Prostate gland (tissue), 2 donors: ENCODE measurements at regions not wholly inside any gene's neighbourhood (a gene's known extent, or its start where the extent isn't known, plus 50 kb on each side); places are given as distances from the start of the nearest gene placed in this dataset.

Experiments used
- DNase-seq: peaks from one replicate; pipeline ENCODE4 v3.0.0-alpha.2; 2019; ENCODE audit warnings: low spot score
- H3K27ac ChIP-seq, 2 donors: fragments of 200-600 bp; sonication (generic); 2 replicates each; pipeline ENCODE4 v1.5.1; 2017 to 2019
- H3K27me3 ChIP-seq: fragments of 200-600 bp; sonication (generic); replicated peaks from 2 replicates; pipeline ENCODE4 v1.5.1; 2019; ENCODE audit not compliant: insufficient read depth
- H3K36me3 ChIP-seq, 2 donors: fragments of 200-600 bp; sonication (generic); 1 replicate in 1 of 2; 2 replicates in 1 of 2; pipeline versions ENCODE4 v1.5.1 to v1.8.1; 2017 to 2019
- H3K4me1 ChIP-seq: fragments of 200-600 bp; sonication (generic); replicated peaks from 2 replicates; pipeline ENCODE4 v1.5.1; 2019
- H3K4me3 ChIP-seq, 2 donors: fragments of 200-600 bp; sonication (generic); 2 replicates each; pipeline ENCODE4 v1.5.1; 2017 to 2019
- H3K9me3 ChIP-seq: fragments of 200-600 bp; sonication (generic); 2 replicates; pipeline ENCODE4 v1.5.1; 2017
- POLR2A ChIP-seq: fragments of 450-650 bp; IDR thresholded peaks from one replicate; pipeline ENCODE4 v1.6.1; 2016; ENCODE audit warnings: antibody characterized with exemption, mild to moderate bottlenecking
- POLR2AphosphoS5 ChIP-seq: sonication (generic); formaldehyde crosslinking; IDR thresholded peaks from one replicate; pipeline ENCODE4 v1.6.1; 2017; ENCODE audit warnings: antibody characterized with exemption
- WGBS: methylation state at CpG from one replicate; pipeline ENCODE4 v1.1.5; 2018; 5-methylcytosine and 5-hydroxymethylcytosine counted together
- intact Hi-C: fragments of 100-400 bp; cut with DNase I; formaldehyde crosslinking; loops from one replicate; pipeline ENCODE4 v1.14.2; 2022
- TF ChIP-seq, protein P1 (sequence below), 4 experiments: fragments of 200-600 bp in 2 of 4; fragments of 450-650 bp in 2 of 4; sonication (generic) in 2 of 4; IDR thresholded peaks; 1 replicate in 3 of 4; 2 replicates in 1 of 4; pipeline ENCODE4 v1.5.1; 2016 to 2019; ENCODE audit warnings: antibody characterized with exemption in 4 of 4, mild to moderate bottlenecking in 2 of 4, moderate library complexity in 2 of 4

DNA sequence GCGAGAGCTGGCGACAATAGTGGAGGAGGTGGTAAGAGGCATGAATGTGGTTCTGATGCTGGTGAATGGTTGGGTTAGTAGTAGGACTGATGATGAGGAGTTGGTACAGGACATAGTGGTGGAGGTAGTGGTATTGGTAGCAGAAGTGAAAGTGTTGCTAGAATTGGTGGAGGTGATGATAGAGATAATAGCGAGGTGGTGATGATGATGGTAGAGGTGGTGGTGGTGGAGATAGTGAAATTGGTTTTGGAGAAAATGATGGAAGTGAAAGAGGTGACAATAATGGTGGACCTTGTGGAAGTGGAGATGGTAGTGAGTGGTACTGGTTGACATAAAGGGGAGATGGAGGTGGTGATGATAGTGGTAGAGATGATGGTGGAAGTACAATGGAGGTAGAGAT is 360.2 kb upstream of the JAG1 start:
- no peak overlapping the region for H3K27ac ChIP-seq
- DNase-seq, result no peak
- H3K4me3 ChIP-seq, result no peak overlapping the region
- TF ChIP-seq POLR2A (no peak), POLR2AphosphoS5 (no peak)
- TF ChIP-seq, protein P1, sequence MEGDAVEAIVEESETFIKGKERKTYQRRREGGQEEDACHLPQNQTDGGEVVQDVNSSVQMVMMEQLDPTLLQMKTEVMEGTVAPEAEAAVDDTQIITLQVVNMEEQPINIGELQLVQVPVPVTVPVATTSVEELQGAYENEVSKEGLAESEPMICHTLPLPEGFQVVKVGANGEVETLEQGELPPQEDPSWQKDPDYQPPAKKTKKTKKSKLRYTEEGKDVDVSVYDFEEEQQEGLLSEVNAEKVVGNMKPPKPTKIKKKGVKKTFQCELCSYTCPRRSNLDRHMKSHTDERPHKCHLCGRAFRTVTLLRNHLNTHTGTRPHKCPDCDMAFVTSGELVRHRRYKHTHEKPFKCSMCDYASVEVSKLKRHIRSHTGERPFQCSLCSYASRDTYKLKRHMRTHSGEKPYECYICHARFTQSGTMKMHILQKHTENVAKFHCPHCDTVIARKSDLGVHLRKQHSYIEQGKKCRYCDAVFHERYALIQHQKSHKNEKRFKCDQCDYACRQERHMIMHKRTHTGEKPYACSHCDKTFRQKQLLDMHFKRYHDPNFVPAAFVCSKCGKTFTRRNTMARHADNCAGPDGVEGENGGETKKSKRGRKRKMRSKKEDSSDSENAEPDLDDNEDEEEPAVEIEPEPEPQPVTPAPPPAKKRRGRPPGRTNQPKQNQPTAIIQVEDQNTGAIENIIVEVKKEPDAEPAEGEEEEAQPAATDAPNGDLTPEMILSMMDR (IDR thresholded peaks at IDR 0.05), result no peak
- H3K27me3 ChIP-seq, result no peaks in the 10 kb centered on the region
- WGBS, result 93% methylated on average over 3 of the region's 3 CpGs
- intact Hi-C loops, result no loop called here
- H3K9me3 ChIP-seq, result no peaks in the 10 kb centered on the region
- H3K4me1 ChIP-seq, result no peaks in the 10 kb centered on the region
- no peaks in the 10 kb centered on the region for H3K36me3 ChIP-seq

DNA sequence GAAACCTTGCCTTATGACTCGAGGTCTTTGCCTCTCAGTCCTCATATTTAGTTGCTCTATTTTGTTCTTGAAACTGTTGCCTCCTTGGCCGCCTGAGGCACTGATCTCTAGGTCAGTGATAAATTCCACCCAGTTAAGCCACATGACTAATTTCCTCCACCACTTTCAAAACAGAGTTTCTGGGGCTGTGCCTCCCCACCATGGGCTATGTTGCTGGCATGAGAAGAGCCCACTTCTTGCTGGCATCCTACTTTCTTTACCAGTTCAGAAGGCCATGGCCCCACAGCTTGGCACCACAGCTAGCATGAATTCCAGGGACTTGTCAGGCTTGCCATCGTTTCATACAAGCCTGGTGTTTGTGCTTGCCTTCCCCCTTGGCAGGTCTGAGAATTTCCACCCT is 361.4 kb upstream of the JAG1 start:
- TF ChIP-seq, protein P1 (IDR thresholded peaks at IDR 0.05), result no peak
- TF ChIP-seq POLR2A (no peak), POLR2AphosphoS5 (no peak)
- intact Hi-C loops, result no loop called here
- DNase-seq, result no peak
- Histone ChIP-seq H3K4me1 (no peaks in the 10 kb centered on the region), H3K27ac (no peak overlapping the region), H3K9me3 (no peaks in the 10 kb centered on the region), H3K36me3 (no peaks in the 10 kb centered on the region), H3K27me3 (no peaks in the 10 kb centered on the region), H3K4me3 (no peak overlapping the region)
- WGBS, result 84% methylated on average over 3 of the region's 3 CpGs

DNA sequence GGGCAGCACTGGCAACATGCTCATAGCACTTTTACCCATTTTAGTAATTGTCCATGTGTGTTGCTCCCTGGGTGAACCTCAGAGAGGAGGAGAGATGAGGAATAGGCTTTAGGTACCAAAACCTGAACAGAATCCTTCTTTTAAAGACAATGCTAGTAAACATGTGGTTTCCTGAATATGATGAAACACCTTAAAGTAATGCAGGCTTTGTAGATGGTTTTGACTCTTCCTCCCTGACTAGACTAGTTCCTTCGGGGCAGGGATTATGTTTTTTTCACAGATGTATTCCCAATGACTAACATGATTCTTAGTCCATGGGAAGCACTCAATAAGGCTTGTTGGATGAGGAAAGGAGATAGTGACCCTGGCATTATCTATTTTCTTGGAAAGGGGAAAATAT is 367.6 kb upstream of the JAG1 start:
- TF ChIP-seq, protein P1 (IDR thresholded peaks at IDR 0.05), result no peak
- TF ChIP-seq POLR2A, result no peak
- TF ChIP-seq POLR2AphosphoS5, result no peak
- DNase-seq, result no peak
- intact Hi-C loops, result no loop called here
- Histone ChIP-seq H3K27me3 (no peaks in the 10 kb centered on the region), H3K4me3 (no peak overlapping the region), H3K9me3 (no peaks in the 10 kb centered on the region), H3K4me1 (no peaks in the 10 kb centered on the region), H3K27ac (no peak overlapping the region), H3K36me3 (no peaks in the 10 kb centered on the region)
- 83% methylated on average over 1 of the region's 1 CpG for WGBS

DNA sequence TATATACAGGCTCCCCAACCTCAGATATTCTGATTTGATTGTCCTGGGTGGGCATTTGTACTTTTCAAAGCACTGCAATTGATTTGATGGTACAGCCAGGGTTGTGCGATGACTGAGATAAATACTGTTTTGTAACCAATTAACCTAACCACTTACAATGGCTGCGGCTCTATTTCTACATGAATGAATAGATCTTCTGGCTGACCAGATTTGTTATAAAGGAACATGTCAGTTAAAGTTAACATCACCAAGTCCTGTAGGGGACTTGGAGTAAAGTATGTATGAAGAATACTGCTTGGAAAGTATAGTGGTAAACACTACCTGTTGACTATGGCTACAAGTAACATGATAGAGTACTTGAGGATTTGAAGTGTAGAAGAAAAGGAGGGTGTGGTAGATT is 369.2 kb upstream of the JAG1 start:
- WGBS, result 97% methylated on average over 2 of the region's 2 CpGs
- TF ChIP-seq POLR2A (no peak), POLR2AphosphoS5 (no peak)
- TF ChIP-seq, protein P1 (IDR thresholded peaks at IDR 0.05), result no peak

DNA sequence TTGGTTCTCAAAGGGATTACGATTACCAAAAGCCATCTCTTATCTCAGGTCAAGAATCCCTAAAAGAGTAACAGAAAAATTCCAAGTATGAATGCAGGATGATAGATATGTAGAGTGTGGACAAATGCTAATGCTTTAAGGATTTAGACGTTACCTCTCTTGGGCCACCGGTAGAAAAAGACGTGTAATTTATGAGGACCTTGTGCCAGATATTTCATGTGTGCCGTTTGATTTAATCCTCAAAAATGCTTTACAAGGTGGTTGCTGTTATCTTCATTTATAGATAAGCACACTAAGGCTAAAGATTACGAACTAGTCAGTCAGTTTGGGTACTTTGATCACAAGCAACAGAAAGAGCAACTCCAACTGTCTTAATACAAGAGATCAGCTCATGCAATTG is 370.8 kb upstream of the JAG1 start:
- TF ChIP-seq, protein P1 (IDR thresholded peaks at IDR 0.05), result no peak
- TF ChIP-seq POLR2A, result no peak
- TF ChIP-seq POLR2AphosphoS5, result no peak
- Histone ChIP-seq H3K27me3 (no peaks in the 10 kb centered on the region), H3K9me3 (no peaks in the 10 kb centered on the region), H3K4me3 (no peak overlapping the region), H3K36me3 (no peaks in the 10 kb centered on the region), H3K27ac (no peak overlapping the region), H3K4me1 (no peaks in the 10 kb centered on the region)
- intact Hi-C loops, result no loop called here
- DNase-seq, result no peak
- 85% methylated on average over 6 of the region's 6 CpGs for WGBS

More for the DNA sequence above, 369.2 kb upstream of the JAG1 start:
- Histone ChIP-seq H3K9me3 (no peaks in the 10 kb centered on the region), H3K27me3 (no peaks in the 10 kb centered on the region), H3K36me3 (no peaks in the 10 kb centered on the region), H3K4me1 (no peaks in the 10 kb centered on the region), H3K4me3 (no peak overlapping the region), H3K27ac (no peak overlapping the region)
- intact Hi-C loops, result no loop called here
- no peak for DNase-seq
